Smooth muscle cell (in vitro differentiated cells): ENCODE measurements at regions not wholly inside any gene's neighbourhood (a gene's known extent, or its start where the extent isn't known, plus 50 kb on each side); places are given as distances from the start of the nearest gene placed in this dataset.

Source experiments
- DNase-seq: peaks from one replicate; lab custom pipeline; 2025; ENCODE audit not compliant: unreplicated experiment; lab: John Stamatoyannopoulos, UW
- H2AFZ ChIP-seq: fragments of 200-600 bp; sonication (generic); 2 replicates; pipeline ENCODE4 v1.6.0; 2016; ENCODE audit warnings: antibody characterized with exemption, low read depth, mild to moderate bottlenecking
- H3F3A ChIP-seq: fragments of 200-600 bp; sonication (generic); 2 replicates; pipeline ENCODE4 v1.6.0; 2017; ENCODE audit warnings: antibody characterized with exemption, low read depth
- H3K27ac ChIP-seq: fragments of 200-600 bp; sonication (generic); 2 replicates; pipeline ENCODE4 v1.5.1; 2016; ENCODE audit warnings: low read depth, mild to moderate bottlenecking
- H3K27me3 ChIP-seq: fragments of 200-600 bp; sonication (generic); 2 replicates; pipeline ENCODE4 v1.6.1; 2016; ENCODE audit warnings: low read depth, mild to moderate bottlenecking
- H3K36me3 ChIP-seq: fragments of 200-600 bp; sonication (generic); 2 replicates; pipeline ENCODE4 v1.5.1; 2016; ENCODE audit warnings: low read depth
- H3K4me1 ChIP-seq: fragments of 200-600 bp; sonication (generic); 2 replicates; pipeline ENCODE4 v1.5.1; 2016; ENCODE audit warnings: low read depth
- H3K4me2 ChIP-seq: fragments of 200-600 bp; sonication (generic); 2 replicates; pipeline ENCODE4 v1.6.0; 2016; ENCODE audit warnings: mild to moderate bottlenecking
- H3K4me3 ChIP-seq: fragments of 200-600 bp; sonication (generic); 2 replicates; pipeline ENCODE4 v1.5.1; 2016; ENCODE audit warnings: mild to moderate bottlenecking
- H3K79me2 ChIP-seq: fragments of 200-600 bp; sonication (generic); 2 replicates; pipeline ENCODE4 v1.6.0; 2016; ENCODE audit warnings: low read depth, mild to moderate bottlenecking
- H3K9ac ChIP-seq: fragments of 200-600 bp; sonication (generic); 2 replicates; pipeline ENCODE4 v1.6.0; 2016; ENCODE audit warnings: low read depth
- H3K9me3 ChIP-seq: fragments of 200-600 bp; sonication (generic); replicated peaks from 2 replicates; pipeline ENCODE4 v1.5.1; 2016; ENCODE audit warnings: low read depth
- H4K20me1 ChIP-seq: fragments of 200-600 bp; sonication (generic); 2 replicates; pipeline ENCODE4 v1.6.0; 2016; ENCODE audit warnings: low read depth
- CTCF ChIP-seq: fragments of 200-600 bp; sonication (generic); IDR thresholded peaks from 2 replicates; pipeline ENCODE4 v1.5.1; 2017; ENCODE audit warnings: borderline replicate concordance, mild to moderate bottlenecking, antibody characterized with exemption; ENCODE audit not compliant: insufficient read depth, poor library complexity, severe bottlenecking
- WGBS: methylation state at CpG from one replicate; pipeline ENCODE4 v1.1.7; 2016; ENCODE audit warnings: low lambda C conversion rate; 5-methylcytosine and 5-hydroxymethylcytosine counted together

- H3K9ac ChIP-seq = no peak overlapping the region
- no peak overlapping the region for H2AFZ ChIP-seq
- no peak overlapping the region for H3K27ac ChIP-seq
- DNase-seq = no peak
- no peaks in the 10 kb centered on the region for H3F3A ChIP-seq
- no peak for TF ChIP-seq CTCF
- H3K79me2 ChIP-seq = no peaks in the 10 kb centered on the region
- no peak overlapping the region for H3K4me2 ChIP-seq
- no peak overlapping the region for H3K4me3 ChIP-seq
- H3K9me3 ChIP-seq = no peaks in the 10 kb centered on the region
- WGBS = 96% methylated on average over 23 of the region's 23 CpGs
- no peaks in the 10 kb centered on the region for H3K36me3 ChIP-seq
- H3K27me3 ChIP-seq = no peaks in the 10 kb centered on the region
- H4K20me1 ChIP-seq = no peaks in the 10 kb centered on the region
- H3K4me1 ChIP-seq = no peaks in the 10 kb centered on the region
Observed at GRCh38 chr22:48511781-48512327, 1315.8 kb downstream of the BRD1 start.

GRCh38 chr22:48511211-48511610 is 1316.5 kb downstream of the BRD1 start:
- TF ChIP-seq CTCF = no peak
- Histone ChIP-seq H3K4me2 (no peak overlapping the region), H2AFZ (no peak overlapping the region), H3K27me3 (no peaks in the 10 kb centered on the region), H3K9ac (no peak overlapping the region), H3K79me2 (no peaks in the 10 kb centered on the region), H3K36me3 (no peaks in the 10 kb centered on the region), H4K20me1 (no peaks in the 10 kb centered on the region), H3K9me3 (no peaks in the 10 kb centered on the region), H3K4me1 (no peaks in the 10 kb centered on the region), H3K4me3 (no peak overlapping the region), H3F3A (no peaks in the 10 kb centered on the region), H3K27ac (no peak overlapping the region)
- 59% methylated on average over 7 of the region's 7 CpGs for WGBS
- DNase-seq = no peak

- Histone ChIP-seq H3K27me3 (no peaks in the 10 kb centered on the region), H3K27ac (no peak overlapping the region), H4K20me1 (no peaks in the 10 kb centered on the region), H3K36me3 (no peaks in the 10 kb centered on the region), H3K4me2 (no peak overlapping the region), H3K4me3 (no peak overlapping the region), H3K4me1 (no peaks in the 10 kb centered on the region), H3K79me2 (no peaks in the 10 kb centered on the region), H2AFZ (no peak overlapping the region), H3K9ac (no peak overlapping the region), H3K9me3 (no peaks in the 10 kb centered on the region), H3F3A (no peaks in the 10 kb centered on the region)
- WGBS = 89% methylated on average over 2 of the region's 2 CpGs
- DNase-seq = no peak
- no peak for TF ChIP-seq CTCF
Observed at GRCh38 chr22:48510599-48510998, 1317.1 kb downstream of the BRD1 start.

- Histone ChIP-seq H4K20me1 (no peaks in the 10 kb centered on the region), H3K4me1 (no peaks in the 10 kb centered on the region), H3F3A (no peaks in the 10 kb centered on the region), H3K36me3 (no peaks in the 10 kb centered on the region), H3K4me3 (no peak overlapping the region), H3K27ac (no peak overlapping the region), H3K4me2 (no peak overlapping the region), H2AFZ (no peak overlapping the region), H3K79me2 (no peaks in the 10 kb centered on the region), H3K9me3 (no peaks in the 10 kb centered on the region), H3K9ac (no peak overlapping the region), H3K27me3 (no peaks in the 10 kb centered on the region)
- TF ChIP-seq CTCF = no peak
- no peak for DNase-seq
- WGBS = 93% methylated on average over 22 of the region's 23 CpGs
Observed at GRCh38 chr22:48507595-48508350, 1319.9 kb downstream of the BRD1 start.
